Activated CD8-positive, alpha-beta memory T cell treated with anti-CD3 and anti-CD28 coated beads for 36 hours (primary cell): ENCODE measurements at regions not wholly inside any gene's neighbourhood (a gene's known extent, or its start where the extent isn't known, plus 50 kb on each side); places are given as distances from the start of the nearest gene placed in this dataset.
"Not testable (repeated sequence)": the region's sequence is repeated elsewhere in the genome, so short reads cannot be mapped to it uniquely, and the experiment has no call there.

ENCODE experiments used
- CTCF ChIA-PET: fragments of 350-600 bp; sonication (Branson Sonifier 250); formaldehyde crosslinking; loops from one replicate; lab custom pipeline; 2021; ENCODE audit warnings: antibody characterized with exemption; lab: Charles Lee
- POLR2A ChIA-PET: fragments of 350-600 bp; sonication (Branson Sonifier 250); formaldehyde crosslinking; loops from one replicate; lab custom pipeline; 2021; ENCODE audit warnings: antibody characterized with exemption; lab: Charles Lee

- CTCF ChIA-PET = no interaction called here
Measured at GRCh38 chr13:80972857-80973478, 632.0 kb upstream of the SPRY2 start.

GRCh38 chr13:80965097-80965496 lies 624.2 kb upstream of the SPRY2 start:
- ChIA-PET CTCF (no interaction called here), POLR2A (no interaction called here)

More at GRCh38 chr13:80972857-80973478, 632.0 kb upstream of the SPRY2 start:
- POLR2A ChIA-PET = no interaction called here

- CTCF ChIA-PET = no interaction called here
- POLR2A ChIA-PET = no interaction called here
Measured at GRCh38 chr13:80962855-80963254, 621.9 kb upstream of the SPRY2 start.

DNA sequence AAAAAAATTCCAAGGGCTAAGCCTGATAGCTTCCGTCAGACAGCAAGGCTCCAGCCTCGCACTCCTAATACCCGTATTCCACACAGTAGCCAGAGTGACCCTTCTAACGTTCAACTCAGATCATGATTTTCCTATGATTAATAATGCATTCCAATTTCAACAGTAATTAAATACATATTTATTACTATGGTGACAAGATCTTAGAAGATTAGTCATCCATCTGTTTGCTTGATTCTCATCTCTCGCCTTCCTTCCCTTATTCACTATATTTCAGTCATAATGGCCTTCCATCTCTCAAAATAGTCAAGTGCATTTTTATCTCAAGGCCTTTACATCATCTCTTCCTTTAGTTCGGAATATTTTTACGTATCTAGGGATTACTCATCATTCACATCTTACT lies 621.2 kb upstream of the SPRY2 start:
- CTCF ChIA-PET = no interaction called here

GRCh38 chr13:80957019-80957655 lies 616.2 kb upstream of the SPRY2 start:
- ChIA-PET CTCF (no interaction called here), POLR2A (no interaction called here)

More for the DNA sequence above, 621.2 kb upstream of the SPRY2 start:
- POLR2A ChIA-PET = no interaction called here

GRCh38 chr13:80955501-80955900 lies 614.6 kb upstream of the SPRY2 start:
- CTCF ChIA-PET = no interaction called here
- POLR2A ChIA-PET = no interaction called here

GRCh38 chr13:80952158-80952557 lies 611.2 kb upstream of the SPRY2 start:
- CTCF ChIA-PET = no interaction called here
- POLR2A ChIA-PET = no interaction called here

DNA sequence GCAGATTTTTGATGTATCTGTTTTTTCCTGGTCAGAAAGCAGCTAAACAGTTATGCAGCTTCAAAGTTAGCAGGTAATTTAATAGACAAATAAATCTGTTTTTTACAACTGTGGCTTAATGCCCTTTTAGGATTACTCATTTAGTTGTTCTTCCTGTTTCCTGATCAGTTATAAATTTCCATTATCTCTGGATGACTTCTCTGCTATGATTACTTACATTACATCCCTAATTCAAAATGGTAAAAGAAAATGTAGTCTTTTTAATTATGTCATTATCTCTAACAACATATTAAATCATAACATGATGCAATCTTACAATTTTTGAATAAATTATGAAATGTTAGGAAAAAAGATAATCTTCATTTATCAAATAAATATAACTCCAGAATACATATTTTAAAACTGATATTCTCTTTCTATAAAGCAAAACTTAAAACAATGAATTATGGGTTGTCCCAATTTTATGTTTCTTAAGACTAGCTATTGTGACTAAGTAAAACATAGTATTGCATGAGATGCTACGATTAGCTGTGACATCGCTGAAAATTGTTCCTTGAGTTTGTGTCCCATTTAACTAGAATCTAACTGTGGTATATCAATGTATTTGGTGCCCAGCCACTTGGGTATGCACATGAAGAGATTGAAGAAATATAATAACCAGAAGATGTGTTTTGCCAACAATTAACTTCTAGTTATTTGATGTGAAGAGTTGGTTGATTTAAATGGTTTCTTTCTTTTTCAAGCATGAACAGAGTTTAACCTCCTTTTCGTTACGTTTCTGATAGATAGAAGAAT lies 605.3 kb upstream of the SPRY2 start:
- ChIA-PET CTCF (no interaction called here), POLR2A (no interaction called here)

GRCh38 chr13:80945328-80945727 lies 604.4 kb upstream of the SPRY2 start:
- CTCF ChIA-PET = no interaction called here
- POLR2A ChIA-PET = no interaction called here

- ChIA-PET POLR2A (no interaction called here), CTCF (no interaction called here)
Measured at GRCh38 chr13:80939581-80939980, 598.7 kb upstream of the SPRY2 start.

GRCh38 chr13:80931766-80932165 lies 590.8 kb upstream of the SPRY2 start:
- ChIA-PET POLR2A (no interaction called here), CTCF (no interaction called here)

GRCh38 chr13:80931118-80931517 lies 590.2 kb upstream of the SPRY2 start:
- POLR2A ChIA-PET = no interaction called here

DNA sequence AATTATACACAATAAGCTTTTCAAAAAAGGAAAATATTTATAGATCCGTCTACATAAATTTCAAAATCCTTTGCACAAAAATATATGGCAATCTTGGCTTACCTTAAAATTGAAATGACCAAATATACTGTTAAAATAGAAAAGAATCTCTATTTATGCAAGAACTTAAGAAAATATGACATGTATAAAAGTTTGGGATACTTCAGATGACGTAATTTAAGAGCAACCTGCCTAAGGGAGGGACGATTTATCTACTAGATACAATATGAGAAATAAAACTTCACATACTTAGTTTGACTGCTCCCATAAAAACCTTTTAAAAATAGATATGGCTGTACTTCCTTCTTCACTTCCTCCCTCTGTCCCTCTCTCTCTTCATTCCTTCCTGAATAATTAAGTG lies 587.3 kb upstream of the SPRY2 start:
- ChIA-PET CTCF (no interaction called here), POLR2A (no interaction called here)

More at GRCh38 chr13:80931118-80931517, 590.2 kb upstream of the SPRY2 start:
- CTCF ChIA-PET = no interaction called here

DNA sequence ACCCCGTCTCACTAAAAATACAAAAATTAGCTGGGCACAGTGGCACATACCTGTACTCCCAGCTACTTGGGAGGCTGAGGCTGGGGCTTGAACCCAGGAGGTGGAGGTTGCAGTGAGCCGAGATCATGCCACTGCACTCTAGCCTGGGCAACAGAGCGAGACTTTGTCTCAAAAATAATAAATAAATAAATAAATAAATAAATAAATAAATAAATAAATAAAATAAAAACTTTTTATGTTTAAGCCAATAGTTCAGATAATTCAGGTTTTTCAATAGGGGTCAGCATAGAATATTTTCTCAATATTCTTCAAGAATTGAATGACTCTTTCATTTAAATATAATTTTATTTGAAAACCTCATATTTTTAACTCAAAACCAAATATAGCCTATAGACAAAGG lies 585.1 kb upstream of the SPRY2 start:
- CTCF ChIA-PET = not testable (repeated sequence)

DNA sequence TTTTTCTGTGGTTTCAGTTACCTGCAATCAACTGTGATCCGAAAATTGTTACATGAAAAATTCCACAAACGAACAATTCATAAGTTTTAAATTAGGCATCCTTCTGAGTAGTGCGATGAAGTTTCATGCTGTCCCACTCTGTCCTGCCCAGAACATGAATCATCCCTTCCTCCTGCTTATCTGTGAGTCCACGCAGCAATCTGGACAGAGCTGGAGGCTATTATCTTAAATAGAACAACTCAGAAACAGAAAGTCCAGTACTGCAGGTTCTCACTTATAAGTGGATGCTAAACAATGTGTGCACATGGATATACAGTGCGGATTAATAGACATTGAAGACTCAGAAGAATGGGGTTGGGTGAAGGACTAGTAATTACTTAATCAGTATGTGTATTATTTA lies 583.7 kb upstream of the SPRY2 start:
- POLR2A ChIA-PET = no interaction called here

More for the DNA sequence above, 585.1 kb upstream of the SPRY2 start:
- POLR2A ChIA-PET = not testable (repeated sequence)

DNA sequence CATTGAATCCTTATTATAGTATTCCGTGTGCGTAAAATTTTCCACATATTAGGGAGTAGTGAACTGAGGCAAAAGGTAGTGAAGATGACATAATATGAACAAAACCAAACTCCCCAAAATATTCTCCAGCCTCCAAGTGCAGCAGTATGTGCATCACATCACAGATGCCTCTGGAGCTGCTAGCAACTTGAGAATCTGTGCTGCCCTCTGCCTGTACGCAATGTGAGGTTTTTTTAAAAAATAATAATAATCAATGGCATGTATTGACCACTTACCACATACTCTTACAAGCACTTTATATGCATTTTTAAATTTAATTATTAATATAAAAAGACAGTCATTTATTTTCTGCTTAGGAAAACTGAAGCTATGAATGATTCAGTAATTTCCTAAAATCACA lies 583.0 kb upstream of the SPRY2 start:
- ChIA-PET POLR2A (no interaction called here), CTCF (no interaction called here)

More for the DNA sequence above, 583.7 kb upstream of the SPRY2 start:
- CTCF ChIA-PET = no interaction called here

GRCh38 chr13:80921971-80922370 lies 581.0 kb upstream of the SPRY2 start:
- POLR2A ChIA-PET = no interaction called here
- CTCF ChIA-PET = no interaction called here

DNA sequence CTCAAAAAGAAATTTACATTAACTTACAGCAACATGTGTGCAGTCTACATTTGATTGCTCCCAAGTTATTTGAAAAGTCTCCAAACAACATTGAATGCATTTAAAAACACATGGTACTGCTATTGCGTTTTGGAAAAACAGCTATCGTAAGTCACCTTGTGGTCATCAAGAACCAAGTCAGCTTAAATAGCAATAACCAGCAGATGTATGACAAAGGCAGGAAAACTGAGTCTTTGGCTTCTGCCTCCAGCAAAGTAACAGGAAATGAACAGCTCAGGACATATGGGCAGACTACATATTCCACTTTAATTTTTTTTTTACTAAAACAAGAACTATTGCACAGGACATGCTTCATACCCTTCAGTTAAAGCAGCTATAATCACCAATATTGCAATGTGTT lies 580.6 kb upstream of the SPRY2 start:
- ChIA-PET CTCF (no interaction called here), POLR2A (no interaction called here)

DNA sequence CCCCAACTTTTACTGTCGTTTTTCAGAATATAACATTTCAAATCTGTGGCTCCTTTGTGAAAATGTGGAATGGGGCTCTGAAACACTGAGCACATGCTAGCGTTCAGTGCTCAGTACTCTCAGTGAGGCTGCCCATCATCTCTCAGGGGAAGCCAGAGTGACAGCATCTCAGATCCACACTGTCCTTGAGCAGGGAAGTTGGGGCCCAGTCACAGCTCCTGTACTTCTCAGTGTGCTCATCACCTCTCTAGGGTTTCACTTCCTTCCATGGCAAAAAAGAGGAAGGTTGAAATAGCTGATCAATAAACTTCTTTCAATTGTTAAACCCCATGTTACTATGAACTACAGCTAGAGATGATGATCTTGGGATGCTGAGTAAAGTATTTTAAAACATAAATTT lies 565.9 kb upstream of the SPRY2 start:
- POLR2A ChIA-PET = no interaction called here
- CTCF ChIA-PET = no interaction called here

DNA sequence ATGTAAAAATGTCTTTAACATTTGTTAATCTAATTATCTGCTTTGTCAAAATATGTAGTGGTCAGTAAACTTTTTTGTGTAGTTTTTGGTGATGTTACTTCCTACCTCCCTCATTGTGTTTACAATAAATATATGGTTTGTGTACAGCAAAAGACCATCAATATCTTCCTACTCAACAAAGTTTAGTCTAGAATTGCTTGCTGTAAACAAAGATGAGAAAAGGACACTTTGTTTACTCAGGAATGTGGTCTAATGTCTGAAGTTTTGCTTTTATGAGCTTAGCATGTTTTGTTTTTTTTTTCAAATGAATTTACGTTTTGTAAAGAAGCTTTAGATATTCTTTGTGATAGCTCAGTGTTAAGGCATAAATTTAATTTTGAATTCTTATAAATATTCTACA lies 563.5 kb upstream of the SPRY2 start:
- ChIA-PET CTCF (no interaction called here), POLR2A (no interaction called here)

- ChIA-PET CTCF (no interaction called here), POLR2A (no interaction called here)
Measured at GRCh38 chr13:80903911-80904310, 563.0 kb upstream of the SPRY2 start.
